GM13976 (cell line): ENCODE measurements at regions not wholly inside any gene's neighbourhood (a gene's known extent, or its start where the extent isn't known, plus 50 kb on each side); places are given as distances from the start of the nearest gene placed in this dataset.

Source experiments
- DNase-seq: peaks from one replicate; pipeline ENCODE4 v3.0.0; 2012; ENCODE audit warnings: low spot score
- in situ Hi-C: fragments of 300-500 bp; cut with MboI; formaldehyde crosslinking; loops from one replicate; pipeline ENCODE4 v1.12.0; 2022; ENCODE audit warnings: low sequenced_read_pairs, mixed read lengths, inconsistent platforms; ENCODE audit not compliant: unreplicated experiment
- TF ChIP-seq, protein P1 (sequence below): IDR thresholded peaks from 2 replicates; pipeline ENCODE4 v1.5.1; 2012; ENCODE audit warnings: borderline replicate concordance, mild to moderate bottlenecking; ENCODE audit not compliant: insufficient read depth; ENCODE audit errors: extremely low read depth, missing control alignments, control extremely low read depth

- in situ Hi-C loops = no loop called here
- no peak for DNase-seq
These were observed 254.1 kb upstream of the N4BP1 start for GRCh38 chr16:48864055-48864454.

GRCh38 chr16:48862087-48862532 lies 252.1 kb upstream of the N4BP1 start:
- TF ChIP-seq, protein P1, sequence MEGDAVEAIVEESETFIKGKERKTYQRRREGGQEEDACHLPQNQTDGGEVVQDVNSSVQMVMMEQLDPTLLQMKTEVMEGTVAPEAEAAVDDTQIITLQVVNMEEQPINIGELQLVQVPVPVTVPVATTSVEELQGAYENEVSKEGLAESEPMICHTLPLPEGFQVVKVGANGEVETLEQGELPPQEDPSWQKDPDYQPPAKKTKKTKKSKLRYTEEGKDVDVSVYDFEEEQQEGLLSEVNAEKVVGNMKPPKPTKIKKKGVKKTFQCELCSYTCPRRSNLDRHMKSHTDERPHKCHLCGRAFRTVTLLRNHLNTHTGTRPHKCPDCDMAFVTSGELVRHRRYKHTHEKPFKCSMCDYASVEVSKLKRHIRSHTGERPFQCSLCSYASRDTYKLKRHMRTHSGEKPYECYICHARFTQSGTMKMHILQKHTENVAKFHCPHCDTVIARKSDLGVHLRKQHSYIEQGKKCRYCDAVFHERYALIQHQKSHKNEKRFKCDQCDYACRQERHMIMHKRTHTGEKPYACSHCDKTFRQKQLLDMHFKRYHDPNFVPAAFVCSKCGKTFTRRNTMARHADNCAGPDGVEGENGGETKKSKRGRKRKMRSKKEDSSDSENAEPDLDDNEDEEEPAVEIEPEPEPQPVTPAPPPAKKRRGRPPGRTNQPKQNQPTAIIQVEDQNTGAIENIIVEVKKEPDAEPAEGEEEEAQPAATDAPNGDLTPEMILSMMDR = no peak
- DNase-seq = no peak

More at GRCh38 chr16:48864055-48864454, 254.1 kb upstream of the N4BP1 start:
- TF ChIP-seq, protein P1 = no peak

DNA sequence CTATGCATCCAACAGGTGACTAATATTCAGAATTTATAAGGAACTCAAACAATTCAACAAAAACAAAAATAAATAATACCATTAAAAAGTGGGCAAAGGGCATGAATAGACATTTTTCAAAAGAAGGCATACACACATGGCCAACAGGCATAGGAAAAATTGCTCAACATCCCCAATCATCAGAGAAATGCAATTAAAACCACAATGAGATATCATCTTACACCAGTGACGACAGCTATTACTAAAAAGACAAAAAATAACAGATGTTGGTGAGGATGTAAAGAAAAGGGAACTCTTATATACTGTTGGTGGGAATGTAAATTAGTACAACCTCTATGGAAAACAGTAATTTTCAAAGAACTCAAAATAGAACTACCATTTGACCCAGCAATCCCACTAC lies 250.4 kb upstream of the N4BP1 start:
- TF ChIP-seq, protein P1 = no peak
- in situ Hi-C loops = no loop called here
- no peak for DNase-seq

More at GRCh38 chr16:48862087-48862532, 252.1 kb upstream of the N4BP1 start:
- in situ Hi-C loops = no loop called here

- DNase-seq = no peak
- in situ Hi-C loops = no loop called here
These were observed 243.0 kb upstream of the N4BP1 start for GRCh38 chr16:48852951-48853350.

GRCh38 chr16:48852458-48852857 lies 242.5 kb upstream of the N4BP1 start:
- no peak for DNase-seq
- in situ Hi-C loops = no loop called here
- TF ChIP-seq, protein P1 = no peak

More at GRCh38 chr16:48852951-48853350, 243.0 kb upstream of the N4BP1 start:
- TF ChIP-seq, protein P1 = no peak

GRCh38 chr16:48850097-48850770 lies 240.3 kb upstream of the N4BP1 start:
- in situ Hi-C loops = no loop called here
- TF ChIP-seq, protein P1 = no peak
- no peak for DNase-seq
